HG03378 (cell line): ENCODE measurements at regions not wholly inside any gene's neighbourhood (a gene's known extent, or its start where the extent isn't known, plus 50 kb on each side); places are given as distances from the start of the nearest gene placed in this dataset.

Source experiments
- ATAC-seq: cut with Tn5 transposase; IDR thresholded peaks from one replicate; pipeline ENCODE4 v1.9.1; 2021; ENCODE audit warnings: mild to moderate bottlenecking, moderate library complexity; ENCODE audit not compliant: unreplicated experiment

- no peak for ATAC-seq
Measured at GRCh38 chr4:180792541-180792940, 1450.7 kb upstream of the TENM3 start.

GRCh38 chr4:180794333-180794732 lies 1448.9 kb upstream of the TENM3 start:
- no peak for ATAC-seq

GRCh38 chr4:180798036-180798577 lies 1445.1 kb upstream of the TENM3 start:
- ATAC-seq, result no peak

GRCh38 chr4:180799798-180800197 lies 1443.4 kb upstream of the TENM3 start:
- no peak for ATAC-seq

- ATAC-seq, result no peak
Measured at GRCh38 chr4:180805101-180805500, 1438.1 kb upstream of the TENM3 start.

- ATAC-seq, result no peak
Measured at GRCh38 chr4:180808862-180809261, 1434.3 kb upstream of the TENM3 start.

GRCh38 chr4:180809439-180809838 lies 1433.8 kb upstream of the TENM3 start:
- ATAC-seq, result no peak

- ATAC-seq, result no peak
Measured at GRCh38 chr4:180810581-180810980, 1432.6 kb upstream of the TENM3 start.

GRCh38 chr4:180811556-180811955 lies 1431.6 kb upstream of the TENM3 start:
- ATAC-seq, result no peak

GRCh38 chr4:180812783-180813182 lies 1430.4 kb upstream of the TENM3 start:
- no peak for ATAC-seq

GRCh38 chr4:180814875-180815417 lies 1428.3 kb upstream of the TENM3 start:
- no peak for ATAC-seq

- no peak for ATAC-seq
Measured at GRCh38 chr4:180817529-180817928, 1425.7 kb upstream of the TENM3 start.

- no peak for ATAC-seq
Measured at GRCh38 chr4:180823108-180823507, 1420.1 kb upstream of the TENM3 start.

GRCh38 chr4:180827232-180828009 lies 1415.8 kb upstream of the TENM3 start:
- ATAC-seq, result no peak

- no peak for ATAC-seq
Measured at GRCh38 chr4:180828455-180829018, 1414.7 kb upstream of the TENM3 start.

- ATAC-seq, result no peak
Measured at GRCh38 chr4:180832073-180832472, 1411.1 kb upstream of the TENM3 start.

GRCh38 chr4:180840142-180840541 lies 1403.1 kb upstream of the TENM3 start:
- no peak for ATAC-seq

- ATAC-seq, result no peak
Measured at GRCh38 chr4:180850318-180850940, 1392.8 kb upstream of the TENM3 start.

GRCh38 chr4:180852738-180853137 lies 1390.5 kb upstream of the TENM3 start:
- no peak for ATAC-seq

GRCh38 chr4:180855184-180855583 lies 1388.0 kb upstream of the TENM3 start:
- no peak for ATAC-seq

GRCh38 chr4:180860089-180860720 lies 1383.0 kb upstream of the TENM3 start:
- no peak for ATAC-seq
